ENCODE measurements at regions not wholly inside any gene's neighbourhood (a gene's known extent, or its start where the extent isn't known, plus 50 kb on each side); places are given as distances from the start of the nearest gene placed in this dataset.

DNA sequence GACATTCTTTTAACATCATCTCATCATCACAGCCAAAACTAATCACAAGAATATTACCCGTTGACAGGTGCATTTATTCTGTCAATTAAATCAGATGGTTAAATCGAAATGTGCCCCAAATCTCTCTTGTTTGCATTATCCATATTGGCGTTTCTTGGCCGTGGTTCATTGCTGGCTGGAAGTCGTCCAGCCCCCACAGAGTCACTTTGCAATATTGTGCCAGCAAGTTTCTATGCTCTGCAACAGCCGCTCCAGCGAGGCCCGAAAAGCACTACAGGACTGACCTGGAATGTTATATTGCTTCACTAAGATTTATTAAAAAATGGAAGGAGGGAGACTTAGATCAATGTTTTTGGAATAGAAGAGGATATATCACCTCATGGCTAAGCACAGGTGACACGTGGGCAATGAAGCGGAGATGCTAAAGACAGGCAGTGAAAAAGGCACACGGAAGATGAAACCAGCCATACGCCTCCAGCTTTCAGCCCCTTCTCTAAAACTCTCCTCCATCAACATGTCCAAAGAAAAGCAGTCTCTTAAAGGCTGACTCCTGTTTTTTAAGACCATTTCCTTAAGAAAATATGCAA lies 176.8 kb upstream of the VRK2 start:
- Mint-ChIP-seq H3K36me3 (no peaks in the 10 kb centered on the region), H3K4me1 (no peaks in the 10 kb centered on the region), H3K27me3 (ENCODE audit: low read depth) (no peaks in the 10 kb centered on the region), H3K4me3 (no peak overlapping the region), H3K27ac (no peak overlapping the region), H3K9me3 (peaks cover 7% of the 10 kb centered on the region)
- TF ChIP-seq, protein P1, sequence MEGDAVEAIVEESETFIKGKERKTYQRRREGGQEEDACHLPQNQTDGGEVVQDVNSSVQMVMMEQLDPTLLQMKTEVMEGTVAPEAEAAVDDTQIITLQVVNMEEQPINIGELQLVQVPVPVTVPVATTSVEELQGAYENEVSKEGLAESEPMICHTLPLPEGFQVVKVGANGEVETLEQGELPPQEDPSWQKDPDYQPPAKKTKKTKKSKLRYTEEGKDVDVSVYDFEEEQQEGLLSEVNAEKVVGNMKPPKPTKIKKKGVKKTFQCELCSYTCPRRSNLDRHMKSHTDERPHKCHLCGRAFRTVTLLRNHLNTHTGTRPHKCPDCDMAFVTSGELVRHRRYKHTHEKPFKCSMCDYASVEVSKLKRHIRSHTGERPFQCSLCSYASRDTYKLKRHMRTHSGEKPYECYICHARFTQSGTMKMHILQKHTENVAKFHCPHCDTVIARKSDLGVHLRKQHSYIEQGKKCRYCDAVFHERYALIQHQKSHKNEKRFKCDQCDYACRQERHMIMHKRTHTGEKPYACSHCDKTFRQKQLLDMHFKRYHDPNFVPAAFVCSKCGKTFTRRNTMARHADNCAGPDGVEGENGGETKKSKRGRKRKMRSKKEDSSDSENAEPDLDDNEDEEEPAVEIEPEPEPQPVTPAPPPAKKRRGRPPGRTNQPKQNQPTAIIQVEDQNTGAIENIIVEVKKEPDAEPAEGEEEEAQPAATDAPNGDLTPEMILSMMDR (IDR thresholded peaks at IDR 0.05; ENCODE audit: unreplicated experiment), result no peak
- DNase-seq (ENCODE audit: low spot score in 2 of 2, unreplicated experiment in 2 of 2), result no peak

DNA sequence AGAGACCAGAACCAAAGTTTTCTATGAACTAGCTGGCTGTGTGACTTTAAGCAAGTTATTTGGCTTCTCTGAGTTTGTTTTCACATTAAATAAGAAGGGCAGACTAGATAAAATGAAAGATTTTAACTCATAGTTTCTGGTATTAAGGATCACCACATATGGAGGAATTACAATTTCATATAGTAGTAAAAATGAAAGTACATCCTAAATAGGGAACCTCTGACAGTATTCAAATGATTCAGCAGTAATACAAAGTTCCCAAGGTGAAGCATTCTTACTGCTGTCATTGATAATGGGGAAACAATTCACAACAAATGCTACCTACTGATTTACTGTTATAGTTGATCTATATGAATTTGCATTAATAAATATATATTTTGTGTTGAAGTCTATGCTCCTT lies 170.3 kb upstream of the VRK2 start:
- Mint-ChIP-seq H3K9me3 (peaks cover 7% of the 10 kb centered on the region), H3K36me3 (no peaks in the 10 kb centered on the region), H3K27ac (no peak overlapping the region), H3K4me1 (peaks cover 22% of the 10 kb centered on the region), H3K27me3 (ENCODE audit: low read depth) (no peaks in the 10 kb centered on the region), H3K4me3 (no peak overlapping the region)
- TF ChIP-seq, protein P1 (IDR thresholded peaks at IDR 0.05; ENCODE audit: unreplicated experiment), result no peak
- no peak for DNase-seq (ENCODE audit: low spot score in 2 of 2, unreplicated experiment in 2 of 2)

DNA sequence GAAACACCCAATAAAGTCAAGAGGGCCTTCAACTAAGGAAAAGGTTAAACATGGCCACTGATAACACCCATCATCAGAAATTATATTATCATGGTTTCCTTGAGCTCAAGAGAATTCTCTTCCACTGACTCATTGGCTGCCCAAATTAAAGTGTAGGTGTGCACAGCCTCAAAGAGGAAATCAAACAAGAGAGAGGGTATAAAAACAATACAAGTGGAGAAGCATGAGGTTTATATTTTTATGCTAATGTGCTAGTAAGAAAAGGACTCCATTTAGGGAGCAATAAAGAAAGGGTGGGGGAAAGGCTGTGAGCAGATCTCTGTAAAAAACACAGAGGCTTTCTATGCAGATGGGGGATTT lies 168.8 kb upstream of the VRK2 start:
- Mint-ChIP-seq H3K9me3 (peaks cover 7% of the 10 kb centered on the region), H3K27ac (peak overlapping the region; percentile 65), H3K36me3 (no peaks in the 10 kb centered on the region), H3K4me3 (no peak overlapping the region), H3K27me3 (ENCODE audit: low read depth) (no peaks in the 10 kb centered on the region), H3K4me1 (peaks cover 22% of the 10 kb centered on the region)
- no peak for DNase-seq (ENCODE audit: low spot score in 2 of 2, unreplicated experiment in 2 of 2)
- TF ChIP-seq, protein P1 (IDR thresholded peaks at IDR 0.05; ENCODE audit: unreplicated experiment), result no peak

DNA sequence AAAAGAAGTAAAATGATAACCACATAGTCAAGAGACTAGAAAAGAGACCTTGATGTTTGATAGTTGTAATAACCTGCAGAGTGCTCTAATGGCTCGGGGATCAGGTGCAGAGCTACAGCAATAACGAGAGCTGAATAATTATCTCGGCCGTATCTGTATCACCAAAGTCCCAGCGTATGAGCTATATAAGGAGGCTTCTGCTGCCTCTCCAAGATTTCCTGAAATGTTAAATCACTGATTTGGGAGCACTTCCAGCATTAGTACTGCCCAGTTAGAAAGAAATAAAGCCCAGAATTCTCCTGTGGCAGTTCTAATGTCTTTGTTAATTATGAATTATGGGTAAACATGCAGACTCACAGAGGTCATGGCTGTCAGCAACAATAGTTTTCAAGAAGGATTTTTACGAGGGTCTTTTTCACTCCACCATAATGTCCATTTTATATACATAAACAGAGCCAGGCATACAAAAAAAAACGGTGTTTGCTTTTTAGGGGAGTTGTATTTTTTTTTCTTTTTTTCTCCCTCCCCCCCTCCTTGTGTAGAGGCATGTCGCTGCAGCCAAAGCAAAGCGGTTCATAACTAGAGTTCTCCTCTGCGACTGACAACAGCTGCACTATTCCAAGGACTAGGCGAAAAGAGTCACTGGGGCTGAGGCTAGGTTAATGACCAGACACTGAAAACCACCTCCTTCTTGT lies 168.3 kb upstream of the VRK2 start:
- Mint-ChIP-seq H3K27ac (peak overlapping the region; percentile 65), H3K9me3 (peaks cover 7% of the 10 kb centered on the region), H3K4me3 (peak overlapping the region; percentile 9), H3K27me3 (ENCODE audit: low read depth) (no peaks in the 10 kb centered on the region), H3K4me1 (peaks cover 22% of the 10 kb centered on the region), H3K36me3 (no peaks in the 10 kb centered on the region)
- TF ChIP-seq, protein P1 (IDR thresholded peaks at IDR 0.05; ENCODE audit: unreplicated experiment), result no peak
- DNase-seq (ENCODE audit: low spot score in 2 of 2, unreplicated experiment in 2 of 2), result no peak

DNA sequence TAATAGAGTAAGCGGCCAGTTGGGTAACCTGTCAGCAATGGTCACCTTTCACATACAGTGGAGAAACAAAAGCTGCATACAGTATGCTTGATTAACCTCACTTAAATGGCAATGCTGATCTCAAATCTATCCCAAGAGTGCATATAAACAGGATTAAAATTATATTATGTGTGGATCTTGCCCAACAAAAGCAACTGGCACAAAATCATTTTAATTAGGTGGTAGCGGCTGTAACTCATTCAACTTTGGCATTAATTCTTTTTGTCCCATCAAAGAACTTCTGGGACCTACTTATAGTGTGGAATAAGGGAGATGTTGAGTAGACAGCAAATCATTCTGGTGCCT lies 167.8 kb upstream of the VRK2 start:
- DNase-seq (ENCODE audit: low spot score in 2 of 2, unreplicated experiment in 2 of 2), result no peak
- peaks cover 2% of the 10 kb centered on the region for H3K9me3 Mint-ChIP-seq
- H3K4me1 Mint-ChIP-seq, result peaks cover 22% of the 10 kb centered on the region
- H3K27ac Mint-ChIP-seq, result no peak overlapping the region
- no peak overlapping the region for H3K4me3 Mint-ChIP-seq
- TF ChIP-seq, protein P1 (IDR thresholded peaks at IDR 0.05; ENCODE audit: unreplicated experiment), result no peak
- no peaks in the 10 kb centered on the region for H3K36me3 Mint-ChIP-seq
- H3K27me3 Mint-ChIP-seq (ENCODE audit: low read depth), result no peaks in the 10 kb centered on the region
